Activated T-cell treated with anti-CD3 and anti-CD28 coated beads for 48 hours (primary cell): ENCODE measurements at regions not wholly inside any gene's neighbourhood (a gene's known extent, or its start where the extent isn't known, plus 50 kb on each side); places are given as distances from the start of the nearest gene placed in this dataset.

Experiments
- DNase-seq: peaks from one replicate; pipeline ENCODE4 v3.0.0-alpha.2; 2020; ENCODE audit warnings: low read depth

- DNase-seq: no peak
Observed at GRCh38 chr11:113553235-113553634, 78.0 kb upstream of the DRD2 start.

DNA sequence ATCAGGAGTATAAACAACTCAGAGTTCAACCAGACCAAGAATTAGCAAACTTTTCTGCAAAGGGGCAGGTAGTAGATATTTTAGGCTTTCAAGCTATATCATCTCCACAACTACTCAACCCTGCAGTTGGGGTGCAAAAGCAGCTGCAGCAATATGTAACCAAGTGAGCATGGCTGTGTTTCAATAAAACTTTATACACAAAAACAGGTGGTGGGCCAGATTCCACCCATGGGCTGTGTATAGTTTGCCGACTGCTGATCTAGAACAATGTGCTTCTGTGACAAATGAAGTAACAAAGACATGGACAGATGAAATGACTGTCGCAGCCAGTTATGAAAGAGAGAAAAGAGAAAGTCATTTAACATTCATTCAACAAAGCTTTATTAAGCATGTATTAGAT is 77.1 kb upstream of the DRD2 start:
- no peak for DNase-seq

DNA sequence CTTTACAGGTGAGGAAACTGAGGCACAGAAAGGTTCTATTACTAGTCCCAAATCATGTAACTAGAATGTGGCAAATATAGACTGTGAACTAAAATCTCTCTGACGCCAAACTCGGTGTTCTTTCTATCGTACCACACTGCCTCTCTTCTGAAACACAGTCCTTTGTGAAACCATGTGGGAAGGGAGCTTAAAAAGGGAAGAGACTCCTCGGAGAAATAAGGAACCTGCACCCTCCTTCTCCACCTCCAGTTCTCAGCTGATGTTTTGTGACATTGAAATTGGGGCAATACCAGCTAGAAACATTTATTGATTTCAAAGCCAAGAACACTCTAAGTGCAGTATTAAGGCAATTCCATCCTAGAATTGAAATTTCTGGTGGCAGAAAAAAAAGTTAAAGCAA is 76.4 kb upstream of the DRD2 start:
- no peak for DNase-seq

GRCh38 chr11:113549611-113550578 is 74.7 kb upstream of the DRD2 start:
- no peak for DNase-seq

DNA sequence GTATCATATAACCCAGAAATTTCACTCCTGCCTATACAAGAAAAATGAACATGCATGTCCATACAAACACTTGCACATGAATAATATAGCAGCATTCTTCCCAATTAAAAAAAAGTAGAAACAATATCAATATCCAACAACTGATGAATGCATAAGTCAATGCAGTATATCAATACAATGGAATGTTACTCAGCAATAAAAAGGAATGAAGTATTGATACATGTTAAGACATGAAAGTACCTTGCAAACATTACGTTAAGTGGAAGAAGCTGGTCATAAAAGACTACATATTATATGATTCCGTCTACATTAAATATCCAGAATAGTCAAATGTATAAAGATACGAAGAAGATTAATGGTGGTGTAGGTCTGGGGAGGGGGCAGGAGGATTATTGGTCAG is 73.9 kb upstream of the DRD2 start:
- DNase-seq: no peak

- DNase-seq: no peak
Observed at GRCh38 chr11:113547739-113548138, 72.5 kb upstream of the DRD2 start.

DNA sequence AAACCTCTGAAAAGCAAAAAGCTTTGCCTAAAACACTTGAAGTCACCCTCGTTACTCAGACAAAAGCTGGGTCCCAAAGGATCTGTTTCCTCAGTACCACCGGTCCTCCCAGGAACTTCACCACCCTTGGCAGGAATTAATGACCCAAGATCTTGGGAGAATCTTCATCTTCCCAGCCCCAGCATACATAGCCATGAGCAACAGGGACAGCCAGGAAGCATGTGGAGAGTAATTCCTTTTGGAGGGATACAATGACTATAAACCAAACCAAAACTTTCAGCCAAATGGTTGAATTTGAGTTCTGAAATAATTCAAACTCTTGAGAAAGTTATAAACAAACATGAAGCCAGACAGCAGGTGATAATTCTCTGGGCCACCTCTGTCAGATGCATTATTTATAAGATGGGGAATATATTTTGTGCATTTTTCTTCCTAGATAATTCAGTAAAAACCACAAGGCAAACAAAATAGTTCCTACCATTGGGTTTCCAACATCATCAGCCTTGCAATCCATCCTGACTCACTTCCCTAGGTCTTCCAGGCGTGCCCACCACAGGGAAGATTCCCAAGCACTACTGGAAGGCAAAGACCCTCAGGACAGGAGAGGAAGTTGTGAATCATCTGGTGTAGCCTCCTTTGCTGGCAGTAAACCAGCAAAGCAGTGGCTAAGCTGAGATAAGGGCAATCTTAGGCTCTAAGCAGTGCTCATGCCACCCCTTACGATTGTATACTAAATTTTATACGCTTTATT is 71.7 kb upstream of the DRD2 start:
- DNase-seq: no peak

- DNase-seq: no peak
Observed at GRCh38 chr11:113542420-113542819, 67.2 kb upstream of the DRD2 start.

GRCh38 chr11:113540416-113541330 is 65.5 kb upstream of the DRD2 start:
- no peak for DNase-seq

DNA sequence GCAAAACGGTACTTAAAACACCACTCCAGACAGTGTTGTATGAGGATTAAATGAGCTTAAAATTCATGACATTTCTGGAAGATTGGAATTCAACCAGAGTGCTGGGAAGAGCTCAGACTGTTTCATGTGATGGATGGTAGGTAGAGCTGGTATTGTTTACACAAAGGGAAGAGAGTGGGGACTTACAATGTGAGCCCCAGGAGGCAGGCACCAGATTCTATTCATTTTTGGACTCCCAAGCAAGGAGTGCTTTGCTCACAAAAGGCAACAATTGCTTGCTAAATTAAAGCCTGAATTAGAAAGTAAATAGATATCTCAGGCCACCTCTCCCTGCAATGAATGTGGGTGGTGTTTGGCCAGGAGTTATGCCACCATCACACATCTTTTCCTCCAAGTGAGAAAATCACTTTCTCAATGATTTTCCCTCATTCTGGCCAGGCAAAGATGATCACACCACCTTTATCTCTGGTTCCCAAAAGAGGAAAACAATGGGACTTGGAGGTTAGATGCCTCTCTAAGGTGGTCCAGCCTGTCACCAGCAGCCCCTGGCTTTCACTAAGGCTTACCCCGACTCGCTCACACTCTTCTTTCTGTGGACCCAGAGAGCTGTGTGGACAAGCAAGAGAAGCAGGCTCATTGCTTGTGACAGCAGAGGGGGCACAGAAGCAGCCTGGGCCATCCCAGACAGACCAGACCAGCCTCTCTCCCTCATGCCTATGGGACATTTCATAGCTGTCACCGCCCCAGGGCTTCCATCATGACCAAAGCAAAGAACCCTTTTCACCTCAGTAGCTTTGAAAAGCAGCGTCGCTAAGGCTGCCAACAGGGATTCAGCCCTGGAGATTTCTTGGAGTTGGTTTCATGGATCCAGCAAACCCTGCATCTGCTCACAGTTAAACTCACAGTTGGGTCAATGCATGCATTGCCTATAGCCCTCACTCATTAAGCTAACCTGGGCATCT is 63.5 kb upstream of the DRD2 start:
- no peak for DNase-seq

DNA sequence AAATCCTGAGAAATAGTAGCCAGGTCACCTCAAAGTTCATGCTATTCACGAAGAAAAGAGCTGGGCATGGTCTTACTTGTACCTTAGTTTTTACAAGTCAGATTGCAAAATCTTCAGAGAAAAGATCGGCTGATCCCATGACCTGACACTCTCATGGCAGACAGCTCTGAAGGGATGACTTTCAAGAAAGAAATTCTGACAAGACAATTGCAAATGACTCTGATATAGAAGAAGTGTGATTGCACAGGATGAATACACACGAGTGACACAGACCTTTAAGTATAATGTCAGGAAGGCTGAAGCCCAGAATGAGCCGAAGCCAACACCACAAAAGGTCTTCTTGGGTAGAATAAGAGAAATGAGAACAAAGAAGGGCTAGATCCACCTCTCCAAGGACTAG is 59.4 kb upstream of the DRD2 start:
- DNase-seq: no peak

DNA sequence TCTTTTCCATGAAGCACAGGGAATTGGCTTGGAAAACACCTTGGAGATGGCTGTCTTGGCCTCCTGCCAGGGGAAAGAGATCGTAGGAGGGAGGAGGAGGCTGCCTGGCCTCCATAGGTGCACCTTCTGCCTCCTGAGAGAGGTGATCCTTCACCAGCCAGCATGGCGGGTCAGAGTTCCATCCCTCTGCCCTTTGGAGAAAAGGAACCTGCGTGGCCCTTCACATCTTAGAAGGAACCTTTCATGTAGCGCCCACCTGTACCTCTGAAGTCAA is 58.2 kb upstream of the DRD2 start:
- no peak for DNase-seq

DNA sequence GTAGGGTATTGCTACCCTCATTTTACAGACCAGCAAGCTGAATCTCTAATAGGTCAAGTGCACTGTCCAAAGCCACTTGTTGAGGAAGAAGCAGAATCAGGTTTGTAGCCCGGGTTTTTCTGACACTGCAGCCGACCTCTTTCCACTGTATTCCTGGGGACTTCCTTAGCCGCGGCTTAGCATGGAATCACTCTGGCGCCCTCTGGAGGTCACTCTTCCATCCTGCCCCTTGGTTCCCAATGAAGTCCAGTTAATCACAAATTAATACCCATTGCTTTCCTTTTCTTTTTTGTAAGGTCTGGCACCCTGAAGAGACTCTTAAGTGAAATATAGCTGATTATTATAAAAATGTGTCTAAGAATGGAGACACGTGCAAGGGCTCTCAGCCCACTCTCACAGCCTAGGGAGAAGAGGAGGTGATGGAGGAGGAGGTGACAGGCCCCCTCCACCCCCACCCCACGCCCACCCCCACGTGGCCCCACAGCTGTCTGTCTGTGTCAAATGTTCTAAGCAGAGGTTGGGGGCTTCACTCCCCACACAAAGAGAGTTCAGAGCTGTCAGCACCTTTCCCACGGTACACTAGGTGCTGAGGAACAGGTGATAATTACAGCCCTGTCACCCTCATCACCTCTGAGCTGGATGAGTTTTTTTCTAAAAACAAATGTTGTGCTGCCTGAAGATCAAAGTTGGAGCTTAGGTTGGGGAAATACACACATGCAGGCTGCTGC is 57.7 kb upstream of the DRD2 start:
- peak; percentile 27 for DNase-seq

GRCh38 chr11:113531575-113532451 is 56.6 kb upstream of the DRD2 start:
- no peak for DNase-seq

GRCh38 chr11:113531083-113531482 is 55.9 kb upstream of the DRD2 start:
- no peak for DNase-seq

DNA sequence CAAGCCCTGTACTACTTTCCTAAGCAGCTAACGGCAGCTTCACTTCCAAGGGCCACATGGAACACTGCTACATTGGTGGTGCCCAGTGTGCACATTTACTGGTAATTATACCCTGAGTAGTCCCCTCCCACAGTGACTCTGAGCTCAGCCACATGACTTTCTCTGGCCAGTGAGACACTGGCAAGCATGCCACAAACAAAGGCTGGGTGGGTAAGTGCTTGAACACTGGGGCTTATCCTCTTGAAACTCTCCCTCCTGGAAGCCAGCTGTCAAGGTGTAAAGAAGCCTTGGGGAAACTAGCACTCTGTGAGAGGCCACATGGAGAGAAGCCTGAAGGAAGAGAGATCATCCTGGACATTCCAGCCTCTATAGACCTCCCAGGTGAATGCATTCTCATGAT is 54.4 kb upstream of the DRD2 start:
- DNase-seq: no peak

GRCh38 chr11:113528982-113529381 is 53.8 kb upstream of the DRD2 start:
- no peak for DNase-seq

GRCh38 chr11:113526521-113526920 is 51.3 kb upstream of the DRD2 start:
- no peak for DNase-seq
